NCI-H226 (cell line): ENCODE measurements at regions not wholly inside any gene's neighbourhood (a gene's known extent, or its start where the extent isn't known, plus 50 kb on each side); places are given as distances from the start of the nearest gene placed in this dataset.

Experiments
- DNase-seq: peaks from one replicate; pipeline ENCODE4 v3.0.0-alpha.2; 2015

- DNase-seq, result no peak
These were observed 71.1 kb downstream of the TMEM114 start for GRCh38 chr16:8519179-8519578.

- no peak for DNase-seq
These were observed 73.0 kb downstream of the TMEM114 start for GRCh38 chr16:8517280-8517679.

GRCh38 chr16:8516471-8516870 is 73.8 kb downstream of the TMEM114 start:
- DNase-seq, result no peak

- DNase-seq, result no peak
These were observed 77.2 kb downstream of the TMEM114 start for GRCh38 chr16:8512941-8513624.

GRCh38 chr16:8511464-8511863 is 78.8 kb downstream of the TMEM114 start:
- DNase-seq, result no peak

- no peak for DNase-seq
These were observed 80.2 kb downstream of the TMEM114 start for GRCh38 chr16:8510160-8510559.

- DNase-seq, result no peak
These were observed 84.9 kb downstream of the TMEM114 start for GRCh38 chr16:8505327-8505991.

- no peak for DNase-seq
These were observed 87.9 kb downstream of the TMEM114 start for GRCh38 chr16:8502446-8502845.

- DNase-seq, result no peak
These were observed 90.0 kb downstream of the TMEM114 start for GRCh38 chr16:8500351-8500750.

GRCh38 chr16:8496364-8496763 is 93.9 kb downstream of the TMEM114 start:
- DNase-seq, result no peak

- no peak for DNase-seq
These were observed 96.3 kb downstream of the TMEM114 start for GRCh38 chr16:8493972-8494371.

GRCh38 chr16:8492690-8493089 is 97.6 kb downstream of the TMEM114 start:
- no peak for DNase-seq

- no peak for DNase-seq
These were observed 100.7 kb downstream of the TMEM114 start for GRCh38 chr16:8489580-8489979.

GRCh38 chr16:8486985-8487384 is 103.3 kb downstream of the TMEM114 start:
- DNase-seq, result no peak

- no peak for DNase-seq
These were observed 106.9 kb downstream of the TMEM114 start for GRCh38 chr16:8483396-8483795.

- DNase-seq, result no peak
These were observed 108.5 kb downstream of the TMEM114 start for GRCh38 chr16:8481810-8482209.

- no peak for DNase-seq
These were observed 113.5 kb downstream of the TMEM114 start for GRCh38 chr16:8476824-8477223.

- DNase-seq, result no peak
These were observed 115.7 kb downstream of the TMEM114 start for GRCh38 chr16:8474587-8474986.

GRCh38 chr16:8469102-8469778 is 121.1 kb downstream of the TMEM114 start:
- no peak for DNase-seq

GRCh38 chr16:8464979-8465378 is 125.3 kb downstream of the TMEM114 start:
- no peak for DNase-seq

GRCh38 chr16:8459085-8459733 is 131.1 kb downstream of the TMEM114 start:
- no peak for DNase-seq

- DNase-seq, result no peak
These were observed 131.7 kb downstream of the TMEM114 start for GRCh38 chr16:8458481-8459046.

- DNase-seq, result no peak
These were observed 137.0 kb downstream of the TMEM114 start for GRCh38 chr16:8453359-8453758.
